ENCODE measurements at regions not wholly inside any gene's neighbourhood (a gene's known extent, or its start where the extent isn't known, plus 50 kb on each side); places are given as distances from the start of the nearest gene placed in this dataset.

DNA sequence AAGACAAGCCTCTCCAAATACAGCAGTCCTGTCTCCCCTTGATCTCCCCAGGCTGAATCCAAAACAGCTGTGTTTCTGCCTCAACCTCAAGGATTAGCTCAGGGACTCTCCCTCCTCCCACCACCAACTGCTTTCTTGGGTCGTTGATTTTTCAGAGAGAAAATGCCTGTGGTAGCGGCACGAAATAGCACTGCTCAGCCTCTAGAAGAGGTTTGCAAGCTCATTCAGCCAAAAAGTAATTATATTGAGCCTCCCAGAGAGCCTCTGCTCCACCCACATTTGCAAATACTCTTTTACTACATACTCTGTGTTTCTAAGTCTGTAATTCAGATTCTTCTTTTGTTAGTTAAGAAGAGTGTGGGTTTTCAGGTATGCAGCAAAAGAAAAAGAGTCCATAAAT lies 396.4 kb upstream of the TNP1 start:
- intact Hi-C loops (cut with DNase I): no loop called here
- Histone ChIP-seq H3K4me1 (peaks cover 0 to 9% (median 6%) of the 10 kb centered on the region in 9 donors), H3K9me3 (no peaks in the 10 kb centered on the region), H3K4me3 (no peak overlapping the region), H3K27ac (no peak overlapping the region), H3K36me3 (no peaks in the 10 kb centered on the region), H3K27me3 (peaks cover 0 to 38% (median 0%) of the 10 kb centered on the region in 7 donors)
- DNase-seq (no peak), ATAC-seq (peak in 2 of 8 donors; percentile 24 to 27)
- WGBS, 2 donors: 69 to 71% methylated on average over 3 of the region's 3 CpGs
- TF ChIP-seq, protein P1, sequence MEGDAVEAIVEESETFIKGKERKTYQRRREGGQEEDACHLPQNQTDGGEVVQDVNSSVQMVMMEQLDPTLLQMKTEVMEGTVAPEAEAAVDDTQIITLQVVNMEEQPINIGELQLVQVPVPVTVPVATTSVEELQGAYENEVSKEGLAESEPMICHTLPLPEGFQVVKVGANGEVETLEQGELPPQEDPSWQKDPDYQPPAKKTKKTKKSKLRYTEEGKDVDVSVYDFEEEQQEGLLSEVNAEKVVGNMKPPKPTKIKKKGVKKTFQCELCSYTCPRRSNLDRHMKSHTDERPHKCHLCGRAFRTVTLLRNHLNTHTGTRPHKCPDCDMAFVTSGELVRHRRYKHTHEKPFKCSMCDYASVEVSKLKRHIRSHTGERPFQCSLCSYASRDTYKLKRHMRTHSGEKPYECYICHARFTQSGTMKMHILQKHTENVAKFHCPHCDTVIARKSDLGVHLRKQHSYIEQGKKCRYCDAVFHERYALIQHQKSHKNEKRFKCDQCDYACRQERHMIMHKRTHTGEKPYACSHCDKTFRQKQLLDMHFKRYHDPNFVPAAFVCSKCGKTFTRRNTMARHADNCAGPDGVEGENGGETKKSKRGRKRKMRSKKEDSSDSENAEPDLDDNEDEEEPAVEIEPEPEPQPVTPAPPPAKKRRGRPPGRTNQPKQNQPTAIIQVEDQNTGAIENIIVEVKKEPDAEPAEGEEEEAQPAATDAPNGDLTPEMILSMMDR (IDR thresholded peaks at IDR 0.05): no peak

DNA sequence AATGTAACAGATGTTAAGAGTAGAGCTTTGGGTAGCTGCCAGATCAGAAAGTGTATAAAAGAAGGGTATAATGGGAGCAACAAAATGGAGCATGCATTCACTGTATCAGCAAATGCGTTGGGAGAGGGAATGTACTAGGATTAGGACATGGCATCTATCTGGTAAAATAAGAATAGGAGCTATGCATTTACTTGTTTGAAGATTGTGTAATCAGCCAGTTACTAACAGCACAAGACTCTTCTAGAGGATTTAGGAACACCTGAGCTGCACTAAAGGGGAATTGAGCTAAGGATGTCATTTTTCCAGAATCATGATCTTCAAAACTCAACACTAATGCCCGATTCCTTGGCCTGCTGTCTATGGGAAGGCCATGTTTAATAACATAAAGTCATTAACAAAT lies 394.2 kb upstream of the TNP1 start:
- Histone ChIP-seq H3K4me3 (no peak overlapping the region), H3K36me3 (no peaks in the 10 kb centered on the region), H3K27ac (no peak overlapping the region), H3K9me3 (no peaks in the 10 kb centered on the region), H3K4me1 (peaks cover 0 to 12% (median 6%) of the 10 kb centered on the region in 9 donors), H3K27me3 (peaks cover 0 to 40% (median 0%) of the 10 kb centered on the region in 7 donors)
- ATAC-seq (no peak), DNase-seq (no peak)
- 91 to 96% methylated on average over 2 of the region's 2 CpGs for WGBS, 2 donors
- TF ChIP-seq, protein P1 (IDR thresholded peaks at IDR 0.05): no peak
- intact Hi-C loops (cut with DNase I): no loop called here

DNA sequence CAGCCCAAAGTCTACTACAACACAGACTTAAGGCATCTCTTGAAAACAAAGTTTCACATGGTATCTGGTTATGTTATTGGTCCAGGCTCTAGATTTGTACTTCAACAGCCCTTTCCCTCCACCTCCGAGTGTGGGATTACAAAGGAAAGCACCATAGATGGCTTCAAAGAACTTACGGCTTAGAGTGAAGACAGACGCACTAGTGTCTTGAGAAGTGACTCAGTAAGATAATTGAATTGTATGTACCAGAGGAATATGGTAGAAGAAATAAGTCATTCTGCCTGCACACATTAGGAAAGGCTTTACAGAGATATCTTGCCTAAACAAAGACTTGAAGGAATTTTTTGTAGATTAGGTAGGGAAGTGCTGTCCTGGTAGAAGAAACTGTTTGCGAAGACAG lies 392.3 kb upstream of the TNP1 start:
- TF ChIP-seq, protein P1 (IDR thresholded peaks at IDR 0.05): no peak
- no peak for DNase-seq
- no peak for ATAC-seq
- H3K27ac ChIP-seq: no peak overlapping the region
- H3K4me1 ChIP-seq: peaks cover 0 to 31% (median 21%) of the 10 kb centered on the region in 9 donors
- no peaks in the 10 kb centered on the region for H3K36me3 ChIP-seq
- intact Hi-C loops (cut with DNase I): no loop called here
- WGBS, 2 donors: 96% methylated on average over 4 of the region's 4 CpGs
- no peaks in the 10 kb centered on the region for H3K9me3 ChIP-seq
- H3K4me3 ChIP-seq: no peak overlapping the region
- peaks cover 0 to 51% (median 0%) of the 10 kb centered on the region in 7 donors for H3K27me3 ChIP-seq

DNA sequence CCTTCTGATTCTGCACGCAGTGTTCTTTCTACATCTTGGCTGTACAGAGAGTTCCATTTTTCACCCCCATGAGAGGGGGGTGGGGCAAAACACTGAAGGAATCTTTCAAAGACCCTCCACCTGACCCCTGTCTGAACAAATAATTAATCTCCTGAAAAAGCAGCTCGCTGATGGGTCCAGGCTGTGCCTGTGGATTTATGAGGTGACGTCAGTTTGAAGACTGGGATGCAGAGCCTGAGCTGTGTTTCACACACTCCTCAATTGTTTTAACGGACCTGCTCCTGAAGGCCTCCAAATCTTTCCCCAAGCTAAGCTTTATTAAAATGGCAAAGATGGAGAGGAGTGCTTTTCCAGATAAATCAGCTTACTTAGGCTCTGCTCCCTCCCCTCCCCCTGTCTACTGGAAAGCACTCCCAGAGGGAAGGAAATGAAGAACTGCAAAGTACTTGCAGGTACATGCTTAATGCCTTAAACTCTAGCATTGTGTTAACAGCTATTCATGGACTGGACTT lies 390.2 kb upstream of the TNP1 start:
- H3K4me1 ChIP-seq: peaks cover 0 to 31% (median 21%) of the 10 kb centered on the region in 9 donors
- no peaks in the 10 kb centered on the region for H3K9me3 ChIP-seq
- intact Hi-C loops (cut with DNase I): no loop called here
- peak overlapping the region in 1 of 10 donors; percentile 72 for H3K27ac ChIP-seq
- DNase-seq: no peak
- TF ChIP-seq, protein P1 (IDR thresholded peaks at IDR 0.05): no peak
- H3K27me3 ChIP-seq: peaks cover 0 to 65% (median 0%) of the 10 kb centered on the region in 7 donors
- peak in 2 of 8 donors; percentile 34 to 76 for ATAC-seq
- H3K36me3 ChIP-seq: no peaks in the 10 kb centered on the region
- WGBS, 2 donors: 75 to 80% methylated on average over 4 of the region's 4 CpGs
- no peak overlapping the region for H3K4me3 ChIP-seq
